Uterus (tissue), 3 donors: ENCODE measurements at regions not wholly inside any gene's neighbourhood (a gene's known extent, or its start where the extent isn't known, plus 50 kb on each side); places are given as distances from the start of the nearest gene placed in this dataset.

Experiments used
- DNase-seq, 2 donors: peaks; one replicate each; pipeline ENCODE4 v3.0.0-alpha.2; 2019 to 2020
- H3K27ac ChIP-seq, 2 donors: fragments of 200-600 bp; sonication (generic); 1 replicate in 1 of 2; 2 replicates in 1 of 2; pipeline ENCODE4 v1.5.1; 2016 to 2018
- H3K27me3 ChIP-seq, 2 donors: fragments of 200-600 bp; sonication (generic); one replicate each; pipeline ENCODE4 v1.5.1; 2018 to 2019; ENCODE audit warnings: control low read depth in 1 of 2
- H3K36me3 ChIP-seq, 2 donors: fragments of 200-600 bp; sonication (generic); one replicate each; pipeline ENCODE4 v1.5.1; 2019; ENCODE audit warnings: control low read depth in 1 of 2
- H3K4me1 ChIP-seq, 2 donors: fragments of 200-600 bp; sonication (generic); one replicate each; pipeline ENCODE4 v1.5.1; 2018 to 2019; ENCODE audit warnings: control low read depth in 1 of 2
- H3K4me3 ChIP-seq, 2 donors: fragments of 200-600 bp; sonication (generic); 1 replicate in 1 of 2; 2 replicates in 1 of 2; pipeline ENCODE4 v1.5.1; 2018 to 2019; ENCODE audit warnings: mild to moderate bottlenecking in 1 of 2
- H3K9me3 ChIP-seq, 2 donors: fragments of 200-600 bp; sonication (generic); one replicate each; pipeline ENCODE4 v1.5.1; 2019; ENCODE audit warnings: control low read depth in 1 of 2
- POLR2A ChIP-seq, 2 donors: fragments of 450-650 bp; IDR thresholded peaks; one replicate each; pipeline ENCODE4 v1.6.1; 2016; ENCODE audit warnings: antibody characterized with exemption in 2 of 2, mild to moderate bottlenecking in 1 of 2, moderate library complexity in 1 of 2
- intact Hi-C: fragments of 100-400 bp; cut with DNase I; formaldehyde crosslinking; loops from one replicate; pipeline ENCODE4 v1.15.1; 2023; ENCODE audit warnings: low total_unique reads
- TF ChIP-seq, protein P1 (sequence below), 4 experiments: fragments of 200-600 bp in 2 of 4; fragments of 450-650 bp in 2 of 4; sonication (generic) in 2 of 4; IDR thresholded peaks; one replicate each; pipeline ENCODE4 v1.5.1; 2016 to 2019; ENCODE audit warnings: antibody characterized with exemption in 4 of 4, mild to moderate bottlenecking in 2 of 4, moderate library complexity in 1 of 4
- donor health status: DM: yes; HTN: yes; CAD: no.

DNA sequence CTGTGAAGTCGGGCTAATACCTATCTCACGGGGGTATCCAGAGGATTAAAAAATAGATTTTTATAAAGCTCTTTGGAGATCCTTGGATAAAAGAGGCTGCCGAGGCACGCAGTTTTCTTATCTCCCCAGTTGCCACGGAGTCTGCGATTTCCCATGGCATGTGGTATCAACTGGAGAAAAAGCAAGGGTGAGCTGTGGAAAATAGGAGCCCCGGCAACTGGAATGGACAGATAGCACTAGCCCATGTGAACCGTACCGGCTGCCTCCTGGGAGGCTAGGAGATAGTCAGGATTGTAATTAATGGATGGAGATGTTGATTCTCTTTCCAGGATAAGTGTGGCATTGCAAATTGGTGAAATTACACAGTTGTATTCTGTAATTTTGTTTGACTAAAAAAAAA, 407.6 kb upstream of the KCNH7 start:
- no peak overlapping the region for H3K27ac ChIP-seq
- no peak for DNase-seq
- TF ChIP-seq POLR2A (IDR thresholded peaks at IDR 0.05) = no peak
- no peak overlapping the region for H3K4me3 ChIP-seq
- H3K4me1 ChIP-seq = no peaks in the 10 kb centered on the region
- intact Hi-C loops = no loop called here
- H3K9me3 ChIP-seq = no peaks in the 10 kb centered on the region
- H3K36me3 ChIP-seq = no peaks in the 10 kb centered on the region
- no peaks in the 10 kb centered on the region for H3K27me3 ChIP-seq

DNA sequence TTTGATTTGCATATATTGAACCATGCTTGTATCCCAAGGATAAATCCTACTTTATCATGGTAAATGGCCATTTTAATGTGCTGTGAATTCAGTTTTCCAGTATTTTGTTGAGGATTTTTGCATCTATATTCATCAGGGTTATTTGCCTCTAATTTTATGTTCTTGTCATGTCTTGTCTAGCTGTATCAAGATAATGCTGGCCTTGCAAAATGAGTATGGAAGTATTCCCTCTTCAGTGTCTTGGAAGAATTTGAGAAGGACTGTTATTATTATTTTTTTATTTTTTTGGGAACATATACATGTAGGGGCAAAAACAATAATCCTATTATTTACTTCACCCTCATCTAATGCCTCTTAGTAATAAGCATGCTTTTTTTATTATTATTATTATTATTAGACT, 398.0 kb upstream of the KCNH7 start:
- no peak for DNase-seq
- TF ChIP-seq POLR2A (IDR thresholded peaks at IDR 0.05) = no peak
- TF ChIP-seq, protein P1, sequence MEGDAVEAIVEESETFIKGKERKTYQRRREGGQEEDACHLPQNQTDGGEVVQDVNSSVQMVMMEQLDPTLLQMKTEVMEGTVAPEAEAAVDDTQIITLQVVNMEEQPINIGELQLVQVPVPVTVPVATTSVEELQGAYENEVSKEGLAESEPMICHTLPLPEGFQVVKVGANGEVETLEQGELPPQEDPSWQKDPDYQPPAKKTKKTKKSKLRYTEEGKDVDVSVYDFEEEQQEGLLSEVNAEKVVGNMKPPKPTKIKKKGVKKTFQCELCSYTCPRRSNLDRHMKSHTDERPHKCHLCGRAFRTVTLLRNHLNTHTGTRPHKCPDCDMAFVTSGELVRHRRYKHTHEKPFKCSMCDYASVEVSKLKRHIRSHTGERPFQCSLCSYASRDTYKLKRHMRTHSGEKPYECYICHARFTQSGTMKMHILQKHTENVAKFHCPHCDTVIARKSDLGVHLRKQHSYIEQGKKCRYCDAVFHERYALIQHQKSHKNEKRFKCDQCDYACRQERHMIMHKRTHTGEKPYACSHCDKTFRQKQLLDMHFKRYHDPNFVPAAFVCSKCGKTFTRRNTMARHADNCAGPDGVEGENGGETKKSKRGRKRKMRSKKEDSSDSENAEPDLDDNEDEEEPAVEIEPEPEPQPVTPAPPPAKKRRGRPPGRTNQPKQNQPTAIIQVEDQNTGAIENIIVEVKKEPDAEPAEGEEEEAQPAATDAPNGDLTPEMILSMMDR (IDR thresholded peaks at IDR 0.05) = no peak
- Histone ChIP-seq H3K27ac (no peak overlapping the region), H3K9me3 (no peaks in the 10 kb centered on the region), H3K36me3 (no peaks in the 10 kb centered on the region), H3K4me1 (no peaks in the 10 kb centered on the region), H3K27me3 (no peaks in the 10 kb centered on the region), H3K4me3 (no peak overlapping the region)
- intact Hi-C loops = no loop called here

DNA sequence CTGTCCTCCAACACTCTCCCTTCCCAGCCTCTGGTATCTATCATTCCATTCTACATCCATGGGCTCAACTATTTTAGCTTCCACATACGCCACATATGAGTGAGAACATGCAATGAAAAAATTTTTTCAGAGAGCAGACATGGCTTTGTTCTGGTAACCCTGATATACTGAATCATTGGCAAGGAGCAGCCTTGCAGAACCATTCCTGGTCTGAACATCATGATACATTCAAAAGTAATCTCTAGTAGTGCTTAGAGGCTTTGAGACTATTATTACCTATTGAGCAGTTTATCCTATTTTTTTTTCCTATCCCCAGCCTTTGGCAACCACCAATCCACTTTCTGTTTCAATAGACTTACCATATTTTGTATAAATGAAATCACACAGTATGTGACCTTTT, 393.1 kb upstream of the KCNH7 start:
- Histone ChIP-seq H3K9me3 (no peaks in the 10 kb centered on the region), H3K4me3 (no peak overlapping the region), H3K4me1 (no peaks in the 10 kb centered on the region), H3K27ac (no peak overlapping the region), H3K27me3 (no peaks in the 10 kb centered on the region), H3K36me3 (no peaks in the 10 kb centered on the region)
- intact Hi-C loops = no loop called here
- DNase-seq = no peak
- TF ChIP-seq, protein P1 (IDR thresholded peaks at IDR 0.05) = no peak
- no peak for TF ChIP-seq POLR2A (IDR thresholded peaks at IDR 0.05)

DNA sequence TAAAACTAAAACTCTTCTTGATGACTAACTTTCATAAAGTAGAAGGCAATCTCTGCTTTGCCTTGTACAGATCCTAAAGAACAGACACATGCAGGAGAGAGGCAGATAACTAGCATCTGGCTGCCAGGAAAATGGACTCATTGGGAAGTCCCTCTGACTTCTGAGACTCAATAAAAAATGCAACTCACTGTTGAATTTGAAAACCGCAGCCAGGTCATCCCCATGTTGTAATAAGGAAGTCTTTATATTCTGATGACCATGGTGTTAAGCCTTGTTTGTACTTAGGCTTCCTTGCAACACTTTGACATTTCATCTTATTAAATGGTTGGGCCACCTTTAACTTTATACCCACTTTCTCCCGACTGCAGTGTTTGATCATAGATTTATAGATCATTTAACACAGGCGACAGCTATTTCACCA, 375.1 kb upstream of the KCNH7 start:
- H3K36me3 ChIP-seq = no peaks in the 10 kb centered on the region
- TF ChIP-seq, protein P1 (IDR thresholded peaks at IDR 0.05) = no peak
- TF ChIP-seq POLR2A (IDR thresholded peaks at IDR 0.05) = no peak
- DNase-seq = no peak
- H3K4me3 ChIP-seq = no peak overlapping the region
- H3K4me1 ChIP-seq = no peaks in the 10 kb centered on the region
- intact Hi-C loops = no loop called here
- no peaks in the 10 kb centered on the region for H3K27me3 ChIP-seq
- no peaks in the 10 kb centered on the region for H3K9me3 ChIP-seq
- no peak overlapping the region for H3K27ac ChIP-seq

DNA sequence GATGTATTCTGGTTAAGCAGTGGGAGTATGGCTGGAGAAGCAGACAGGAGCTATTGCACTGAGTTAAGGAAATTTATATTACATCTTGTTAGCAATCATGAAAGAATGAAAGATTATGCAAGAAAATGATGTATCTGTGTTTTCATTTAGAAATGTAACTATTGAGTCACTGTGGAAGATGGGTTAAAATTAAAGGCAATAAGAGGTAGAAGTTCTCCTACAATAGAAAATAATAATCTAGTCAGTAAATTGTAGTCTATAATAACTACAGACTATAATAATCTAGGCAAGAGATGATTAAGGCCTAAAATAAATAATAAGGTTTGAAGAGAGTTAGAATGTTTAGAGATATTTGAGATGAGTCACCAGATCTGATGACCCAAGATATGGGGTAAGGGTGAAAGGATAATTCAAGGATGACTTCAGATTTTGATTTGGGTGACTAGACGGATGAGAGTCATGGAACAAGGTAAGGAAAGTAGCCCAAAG, 371.9 kb upstream of the KCNH7 start:
- intact Hi-C loops = no loop called here
- H3K27ac ChIP-seq = no peak overlapping the region
- no peak overlapping the region for H3K4me3 ChIP-seq
- no peaks in the 10 kb centered on the region for H3K27me3 ChIP-seq
- no peaks in the 10 kb centered on the region for H3K4me1 ChIP-seq
- TF ChIP-seq, protein P1 (IDR thresholded peaks at IDR 0.05) = no peak
- TF ChIP-seq POLR2A (IDR thresholded peaks at IDR 0.05) = no peak
- H3K9me3 ChIP-seq = no peaks in the 10 kb centered on the region
- no peaks in the 10 kb centered on the region for H3K36me3 ChIP-seq
- DNase-seq = no peak
